Gastroesophageal sphincter (tissue), 3 donors: ENCODE measurements at regions not wholly inside any gene's neighbourhood (a gene's known extent, or its start where the extent isn't known, plus 50 kb on each side); places are given as distances from the start of the nearest gene placed in this dataset.

Experiments
- CTCF ChIP-seq, 4 experiments: fragments of 200-600 bp in 2 of 4; fragments of 450-650 bp in 2 of 4; sonication (generic) in 1 of 4; IDR thresholded peaks; one replicate each; pipeline ENCODE4 v1.5.1; 2017 to 2019; ENCODE audit warnings: antibody characterized with exemption in 4 of 4, mild to moderate bottlenecking in 2 of 4, moderate library complexity in 2 of 4
- EP300 ChIP-seq: sonication (generic); formaldehyde crosslinking; IDR thresholded peaks from one replicate; pipeline ENCODE4 v1.6.1; 2017; ENCODE audit warnings: antibody characterized with exemption, mild to moderate bottlenecking
- POLR2AphosphoS5 ChIP-seq: sonication (generic); formaldehyde crosslinking; IDR thresholded peaks from one replicate; pipeline ENCODE4 v1.6.1; 2017; ENCODE audit warnings: antibody characterized with exemption

- TF ChIP-seq CTCF (IDR thresholded peaks at IDR 0.05) = no peak
- no peak for TF ChIP-seq EP300
- TF ChIP-seq POLR2AphosphoS5 = no peak
Measured at GRCh38 chr1:5504364-5504740, 487.9 kb downstream of the NPHP4 start.
